Epithelial cell of proximal tubule (primary cell): ENCODE measurements at regions not wholly inside any gene's neighbourhood (a gene's known extent, or its start where the extent isn't known, plus 50 kb on each side); places are given as distances from the start of the nearest gene placed in this dataset.

Source experiments
- DNase-seq: peaks from one replicate; pipeline ENCODE4 v3.0.0-alpha.2; 2011; ENCODE audit warnings: low read depth
- H3K4me3 ChIP-seq: 2 replicates; pipeline ENCODE4 v1.5.1; 2011; ENCODE audit warnings: low read depth, mild to moderate bottlenecking, low read length
- TF ChIP-seq, protein P1 (sequence below): conservative IDR thresholded peaks from 2 replicates; pipeline ENCODE4 v1.5.1; 2012; ENCODE audit warnings: low read depth, mild to moderate bottlenecking, low read length

DNA sequence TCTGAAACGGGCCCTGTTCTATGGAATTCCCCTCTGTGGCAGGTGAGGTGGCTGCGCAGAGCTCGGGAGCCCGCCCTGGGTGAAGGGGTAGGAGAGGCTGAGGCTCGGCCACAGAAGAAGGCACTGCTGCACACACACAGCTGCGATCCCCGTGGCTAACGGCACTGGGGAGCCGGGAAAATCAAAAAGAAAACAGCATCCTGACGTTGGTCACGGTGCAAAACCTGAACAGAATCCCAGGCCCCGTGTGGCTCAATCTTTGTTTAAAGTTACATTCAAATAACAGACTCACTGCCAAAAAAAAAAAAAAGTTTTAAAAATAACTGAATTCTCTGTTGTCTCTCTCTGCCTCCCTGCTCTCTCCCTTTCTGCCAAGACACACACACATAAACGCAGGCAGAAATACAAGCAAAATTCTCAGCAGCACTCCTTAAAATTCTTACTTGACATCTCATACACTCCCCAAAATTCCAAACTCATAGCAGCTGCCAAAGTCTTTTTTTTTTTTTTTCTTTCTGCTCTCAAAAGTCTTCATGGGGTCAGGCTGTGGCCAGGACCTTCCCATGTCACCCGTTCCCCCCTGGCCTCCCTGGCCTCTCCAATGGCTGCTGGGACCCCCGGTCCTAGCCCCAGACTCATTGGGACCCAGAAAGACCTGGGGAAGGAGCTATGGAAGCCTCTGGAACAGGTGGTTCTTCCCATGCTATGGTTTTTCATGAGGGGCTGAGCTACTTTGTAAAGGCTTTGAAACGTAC, 248.8 kb downstream of the TTLL2 start:
- TF ChIP-seq, protein P1, sequence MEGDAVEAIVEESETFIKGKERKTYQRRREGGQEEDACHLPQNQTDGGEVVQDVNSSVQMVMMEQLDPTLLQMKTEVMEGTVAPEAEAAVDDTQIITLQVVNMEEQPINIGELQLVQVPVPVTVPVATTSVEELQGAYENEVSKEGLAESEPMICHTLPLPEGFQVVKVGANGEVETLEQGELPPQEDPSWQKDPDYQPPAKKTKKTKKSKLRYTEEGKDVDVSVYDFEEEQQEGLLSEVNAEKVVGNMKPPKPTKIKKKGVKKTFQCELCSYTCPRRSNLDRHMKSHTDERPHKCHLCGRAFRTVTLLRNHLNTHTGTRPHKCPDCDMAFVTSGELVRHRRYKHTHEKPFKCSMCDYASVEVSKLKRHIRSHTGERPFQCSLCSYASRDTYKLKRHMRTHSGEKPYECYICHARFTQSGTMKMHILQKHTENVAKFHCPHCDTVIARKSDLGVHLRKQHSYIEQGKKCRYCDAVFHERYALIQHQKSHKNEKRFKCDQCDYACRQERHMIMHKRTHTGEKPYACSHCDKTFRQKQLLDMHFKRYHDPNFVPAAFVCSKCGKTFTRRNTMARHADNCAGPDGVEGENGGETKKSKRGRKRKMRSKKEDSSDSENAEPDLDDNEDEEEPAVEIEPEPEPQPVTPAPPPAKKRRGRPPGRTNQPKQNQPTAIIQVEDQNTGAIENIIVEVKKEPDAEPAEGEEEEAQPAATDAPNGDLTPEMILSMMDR, result no peak
- H3K4me3 ChIP-seq, result no peak overlapping the region
- no peak for DNase-seq

- TF ChIP-seq, protein P1, result no peak
- no peak for DNase-seq
- no peak overlapping the region for H3K4me3 ChIP-seq
These were observed 249.7 kb downstream of the TTLL2 start for GRCh38 chr6:167574431-167575151.

DNA sequence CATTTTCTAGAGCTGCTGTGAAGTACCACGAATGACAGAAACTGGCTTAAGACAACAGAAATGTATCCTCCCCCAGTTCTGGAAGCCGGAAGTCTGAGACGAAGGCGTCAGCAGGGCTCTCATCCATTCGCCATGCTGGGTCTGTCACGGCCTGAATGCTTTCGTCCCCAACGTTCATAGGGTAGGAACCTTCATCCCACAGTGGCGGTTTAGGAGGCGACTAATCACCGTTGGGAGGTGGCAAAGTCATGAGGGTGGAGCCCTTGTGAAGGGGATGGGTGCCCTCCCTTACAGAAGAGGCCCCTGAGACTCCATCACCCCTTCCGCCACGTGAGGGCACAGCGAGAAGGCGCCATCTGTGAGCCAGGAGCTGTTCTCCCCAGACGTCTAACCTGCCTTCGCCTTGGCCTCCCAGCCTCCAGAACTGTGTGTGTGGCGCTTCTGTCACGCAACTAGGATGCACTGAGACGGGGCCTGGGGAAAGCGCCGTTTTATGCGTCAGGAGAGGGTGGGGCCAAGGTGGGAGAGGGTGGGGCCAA, 250.3 kb downstream of the TTLL2 start:
- TF ChIP-seq, protein P1, result no peak
- H3K4me3 ChIP-seq, result no peak overlapping the region
- DNase-seq, result no peak

DNA sequence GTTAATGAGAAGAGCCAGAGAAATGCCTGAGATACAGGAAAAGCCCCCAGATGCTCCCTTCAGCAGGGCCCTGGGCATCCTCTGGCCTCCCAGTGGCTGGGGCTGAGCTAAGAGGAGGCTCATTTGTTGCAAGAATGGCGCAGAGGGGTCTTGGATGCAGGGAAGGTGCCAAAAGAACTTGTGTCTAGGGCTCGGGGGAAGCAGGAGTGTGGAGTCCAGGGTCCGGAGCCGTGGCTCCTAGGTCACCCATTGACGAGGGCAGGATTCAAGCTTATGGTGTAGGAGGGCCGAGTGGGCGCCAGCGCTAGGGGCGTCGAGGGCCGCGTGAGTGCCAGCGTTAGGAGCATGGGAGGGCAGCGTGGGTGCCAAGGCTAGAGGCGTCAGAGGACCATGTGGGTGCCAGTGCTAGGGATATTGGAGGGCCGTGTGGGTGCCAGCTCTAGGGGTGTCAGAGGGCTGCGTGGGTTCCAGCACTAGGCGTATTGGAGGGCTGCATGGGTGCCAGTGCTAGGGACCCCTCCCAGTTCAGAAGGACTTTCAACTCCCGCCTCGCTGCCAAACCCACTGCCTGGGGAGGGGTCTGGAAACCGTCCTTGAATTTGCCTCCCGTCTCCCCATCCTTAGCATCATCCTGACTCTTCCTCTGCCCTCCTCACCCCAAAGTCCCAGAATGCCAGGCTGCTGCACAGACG, 250.5 kb upstream of the AFDN start:
- H3K4me3 ChIP-seq, result no peak overlapping the region
- TF ChIP-seq, protein P1, result no peak
- no peak for DNase-seq

- DNase-seq, result no peak
- H3K4me3 ChIP-seq, result no peak overlapping the region
- TF ChIP-seq, protein P1, result no peak
These were observed 249.7 kb upstream of the AFDN start for GRCh38 chr6:167576828-167577503.

- DNase-seq, result no peak
- H3K4me3 ChIP-seq, result no peak overlapping the region
- TF ChIP-seq, protein P1, result no peak
These were observed 248.8 kb upstream of the AFDN start for GRCh38 chr6:167577891-167578361.
